H4 (cell line): ENCODE measurements at regions not wholly inside any gene's neighbourhood (a gene's known extent, or its start where the extent isn't known, plus 50 kb on each side); places are given as distances from the start of the nearest gene placed in this dataset.

Experiments
- DNase-seq: peaks from one replicate; pipeline ENCODE4 v3.0.0-alpha.2; 2015; ENCODE audit warnings: low spot score

DNA sequence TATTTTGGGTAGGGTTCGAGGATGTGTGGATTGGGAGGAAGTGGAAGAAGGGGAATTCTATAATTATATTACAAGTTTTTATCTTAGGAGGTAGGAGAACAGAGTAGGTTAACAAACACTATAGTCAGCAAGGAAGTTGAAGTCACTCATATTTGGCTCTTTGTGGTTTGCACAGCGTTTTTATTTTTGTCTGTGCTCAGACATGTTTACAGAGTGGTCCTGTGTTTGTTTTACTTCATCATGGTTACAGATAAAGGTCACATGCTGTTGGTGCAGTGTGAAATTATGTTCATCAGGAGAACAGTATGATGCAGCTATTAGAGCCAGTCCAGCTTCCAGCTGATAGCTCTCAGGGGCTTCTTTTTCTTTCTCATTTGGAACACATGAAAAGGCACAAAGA is 299.9 kb upstream of the SFRP2 start:
- DNase-seq, result peak; percentile 57

DNA sequence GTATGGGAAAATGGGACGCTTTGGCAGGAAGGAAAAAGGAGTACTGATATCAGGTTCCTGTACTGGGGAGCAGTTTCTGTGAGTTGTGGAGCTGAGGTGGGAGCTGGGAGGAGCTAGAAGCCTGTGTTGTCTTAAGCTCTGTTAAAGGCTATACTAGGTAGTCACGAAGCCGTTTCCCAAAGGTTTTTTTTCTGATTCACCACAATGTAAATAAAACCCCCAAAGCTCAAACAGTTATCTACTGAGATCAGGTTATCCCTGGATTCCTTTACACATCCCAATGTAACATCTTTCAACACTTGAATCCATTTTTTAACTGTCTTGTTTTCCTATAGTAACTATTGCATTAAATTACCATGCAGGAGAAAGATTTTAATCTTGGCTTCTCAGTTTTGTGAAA is 297.4 kb upstream of the SFRP2 start:
- DNase-seq, result peak; percentile 14

DNA sequence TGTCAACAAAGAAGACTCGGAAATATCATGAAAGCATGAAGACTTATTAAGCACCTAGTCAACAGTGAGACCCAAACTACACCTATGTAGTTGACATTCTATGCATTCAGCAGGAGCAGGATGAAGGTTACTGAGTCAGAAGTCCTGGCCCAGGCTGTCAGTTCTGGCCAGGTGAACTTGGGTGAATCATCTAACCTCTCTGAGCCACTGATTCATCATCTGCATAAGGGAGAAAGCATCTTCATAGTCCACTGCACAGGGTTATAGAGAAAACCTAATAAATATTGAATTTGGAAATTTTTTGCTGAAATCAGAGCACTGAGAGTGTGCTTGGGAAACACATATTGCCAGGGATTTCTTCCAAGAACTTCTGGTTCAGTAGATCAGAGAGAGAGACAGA is 296.0 kb upstream of the SFRP2 start:
- no peak for DNase-seq

DNA sequence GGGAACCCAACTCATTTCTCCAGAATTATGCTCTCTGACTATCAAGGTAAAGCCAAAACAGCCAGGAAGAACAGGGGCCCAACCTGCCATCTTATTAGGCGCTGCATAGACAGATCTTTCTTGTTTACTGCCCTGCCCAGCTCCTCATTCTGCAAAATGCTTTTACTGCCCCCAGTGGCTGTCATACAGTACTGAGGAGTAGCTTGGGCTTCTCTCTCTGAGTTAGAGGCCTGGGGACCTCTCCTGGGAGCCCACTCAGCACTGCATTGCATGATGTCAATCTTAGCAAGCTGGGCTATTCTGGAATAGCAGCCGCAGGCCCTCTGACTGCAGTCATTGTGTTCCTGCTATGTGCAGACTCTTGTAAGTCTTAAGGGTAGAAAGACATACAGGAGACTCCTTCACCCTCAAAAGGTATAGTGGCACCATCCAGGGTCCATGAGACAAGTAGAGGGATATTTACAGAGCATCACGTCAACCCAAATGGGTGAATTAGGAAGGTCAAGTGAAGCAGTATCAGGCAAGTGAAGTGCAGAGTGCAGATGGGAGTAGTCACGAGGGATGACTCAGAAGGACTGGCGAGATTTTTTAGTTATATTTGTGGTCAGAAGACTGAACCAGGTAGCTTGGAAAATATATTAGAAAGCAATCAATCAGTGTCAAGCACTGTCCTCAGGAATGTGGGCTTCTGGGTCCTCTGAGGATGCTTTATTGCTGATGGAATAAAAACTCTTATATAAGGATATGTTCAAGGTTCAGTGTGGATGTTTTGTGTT is 294.1 kb upstream of the SFRP2 start:
- peak; percentile 25 for DNase-seq

DNA sequence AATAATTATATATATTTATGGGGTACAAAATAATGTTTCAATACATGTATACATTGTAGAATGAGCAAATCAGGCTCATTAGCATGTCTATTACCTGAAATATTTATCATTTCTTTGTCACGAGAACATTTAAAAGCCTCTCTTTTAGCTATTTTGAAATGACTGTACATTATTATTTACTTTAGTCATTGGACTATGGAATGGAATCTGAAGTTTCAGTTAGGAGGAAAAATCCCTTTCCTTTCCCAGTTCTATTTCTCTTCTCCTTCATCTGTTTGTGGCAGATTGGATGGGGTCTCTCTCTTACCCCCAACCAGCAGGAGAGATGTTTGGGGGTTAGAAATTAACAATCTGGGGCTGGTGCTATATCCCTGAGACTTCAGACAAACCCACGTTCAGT is 292.5 kb upstream of the SFRP2 start:
- no peak for DNase-seq

DNA sequence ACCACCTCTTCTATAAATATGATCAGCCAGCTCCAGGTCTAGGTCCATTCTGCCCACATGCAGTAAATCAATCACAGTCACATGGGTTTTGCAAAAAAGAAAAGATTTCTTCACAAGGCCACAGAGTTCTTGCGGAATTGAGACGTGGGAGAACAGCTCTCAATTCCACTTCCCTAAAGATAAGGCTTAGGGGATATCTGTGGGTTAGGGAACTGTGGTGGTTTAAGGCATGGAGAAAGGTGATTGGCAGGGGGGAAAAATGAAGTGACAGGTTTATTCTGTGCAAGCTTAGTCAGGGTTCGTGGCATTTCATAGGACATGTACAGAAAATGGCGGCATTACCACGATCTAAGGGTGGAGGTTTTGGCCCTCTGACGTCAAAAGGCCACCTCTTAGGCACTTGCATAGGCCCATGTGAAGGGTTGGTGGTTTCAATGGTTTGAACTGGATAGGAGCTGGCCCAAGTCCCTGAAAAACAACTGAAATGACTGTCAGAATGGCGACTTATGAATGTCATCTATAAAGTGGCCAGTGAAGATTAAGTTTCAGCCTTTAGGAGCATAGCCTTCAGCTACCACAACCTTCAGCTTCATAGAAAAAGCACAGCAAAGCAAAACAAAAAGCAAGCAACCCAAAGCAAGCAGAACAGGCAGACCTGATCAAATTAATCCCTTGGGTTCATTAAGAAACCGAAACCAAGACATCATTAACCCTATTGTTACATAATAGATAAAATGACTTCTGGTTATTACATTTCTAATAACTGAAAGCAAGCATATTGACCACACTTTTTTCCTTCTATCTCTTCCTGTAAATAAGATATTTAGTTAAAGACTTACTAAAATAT is 289.8 kb upstream of the SFRP2 start:
- no peak for DNase-seq

DNA sequence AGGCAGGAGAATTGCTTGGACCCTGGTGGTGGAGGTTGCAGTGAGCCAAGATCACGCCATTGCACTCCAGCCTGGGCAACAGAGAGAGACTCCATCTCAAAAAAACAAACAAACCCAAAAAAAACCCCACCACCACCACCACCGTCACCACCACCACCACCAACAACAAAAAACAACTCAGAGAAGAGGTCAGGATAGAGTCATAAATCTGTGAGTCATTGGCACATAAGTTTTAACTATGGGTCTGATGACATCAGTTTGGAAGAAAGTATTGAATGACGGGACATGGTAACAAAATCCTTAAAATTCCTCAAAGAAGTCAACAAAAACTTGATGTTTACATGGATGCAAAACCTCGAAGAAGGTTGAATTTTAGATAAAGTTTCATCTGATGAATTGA is 288.0 kb upstream of the SFRP2 start:
- no peak for DNase-seq

DNA sequence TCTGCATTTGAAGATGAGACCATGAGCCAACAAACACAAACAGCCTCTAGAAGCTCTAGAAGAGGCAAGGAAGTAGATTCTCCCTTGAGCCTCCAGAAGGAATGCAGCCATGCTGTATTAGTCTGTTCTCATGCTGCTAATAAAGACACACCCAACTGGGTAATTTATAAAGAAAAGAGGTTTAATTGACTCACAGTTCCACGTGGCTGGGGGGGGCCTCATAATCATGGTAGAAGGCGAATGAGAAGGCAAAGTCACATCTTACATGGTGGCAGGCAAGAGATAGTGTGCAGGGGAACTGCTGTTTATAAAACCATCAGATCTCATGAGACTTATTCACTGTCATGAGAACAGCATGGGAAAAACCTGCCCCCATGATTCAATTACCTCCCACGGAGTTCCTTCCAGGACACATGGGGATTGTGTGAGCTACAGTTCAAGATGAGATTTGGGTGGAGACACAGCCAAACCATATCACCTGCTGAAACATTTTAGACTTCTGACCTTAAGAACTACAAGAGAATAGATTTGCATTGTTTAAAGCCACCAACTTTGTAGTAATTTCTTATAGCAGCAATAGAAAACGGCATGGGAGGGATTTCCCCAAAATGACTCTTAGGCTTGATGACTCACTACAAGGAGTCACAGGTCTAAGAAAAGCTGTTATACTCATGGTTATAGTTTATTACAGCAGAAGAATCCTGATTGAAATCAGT is 284.4 kb upstream of the SFRP2 start:
- peak; percentile 21 for DNase-seq

DNA sequence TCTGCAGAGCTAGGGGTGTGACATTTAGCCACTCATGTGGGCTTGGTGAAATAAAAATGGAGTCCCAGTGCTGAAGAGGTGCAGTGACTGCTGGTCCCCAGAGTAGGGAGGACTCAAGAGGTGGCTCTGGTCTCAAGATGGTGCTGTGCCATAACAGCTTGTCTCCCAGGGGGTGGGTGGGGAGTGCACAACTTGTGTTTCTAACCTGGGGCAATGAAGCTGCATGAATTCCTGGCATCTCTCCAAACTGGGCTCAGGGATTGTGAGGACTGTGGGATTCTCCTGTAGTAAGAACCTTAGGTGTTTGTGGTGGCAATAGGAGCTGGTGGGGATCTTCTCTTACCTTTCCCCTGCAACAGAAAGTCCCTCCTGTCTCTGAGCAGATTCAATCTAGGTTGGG is 278.9 kb upstream of the SFRP2 start:
- DNase-seq, result no peak

DNA sequence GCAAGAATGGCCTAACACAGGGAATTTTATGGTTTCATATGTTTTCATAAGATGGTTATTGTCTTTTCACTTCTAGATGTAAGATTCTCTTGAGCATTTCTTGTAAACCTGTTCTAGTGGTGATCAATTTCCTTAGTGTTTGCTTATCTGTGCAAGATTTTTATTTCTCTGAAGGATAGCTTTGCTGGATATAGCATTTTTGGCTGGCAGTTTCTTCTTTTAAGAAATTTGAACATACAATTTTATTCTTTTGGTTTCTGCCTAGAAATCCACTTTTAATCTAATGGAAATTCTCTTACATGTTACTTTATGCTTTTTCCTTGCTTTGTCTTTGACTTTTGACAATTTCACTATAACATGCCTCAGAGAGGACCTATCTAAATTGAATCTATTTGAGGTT is 276.5 kb upstream of the SFRP2 start:
- no peak for DNase-seq

DNA sequence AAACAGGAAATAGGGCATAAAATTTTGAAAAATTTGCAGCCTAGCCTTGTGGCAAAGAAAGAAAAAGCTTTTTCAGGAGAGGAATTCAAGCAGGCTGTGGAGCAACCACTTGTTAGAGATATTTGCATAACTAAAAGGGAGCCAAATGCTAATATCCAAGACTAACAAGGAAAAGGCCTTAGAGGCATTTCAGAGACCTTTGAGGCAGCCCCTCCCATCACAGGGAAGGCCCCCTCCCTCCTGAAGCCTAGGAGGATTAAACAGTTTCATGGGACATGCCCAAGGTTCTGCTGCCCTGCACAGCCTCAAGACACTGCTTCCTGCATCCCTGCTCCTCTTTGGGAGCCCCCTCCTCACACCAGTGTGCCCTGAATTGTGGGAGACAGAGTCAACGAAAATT is 275.4 kb upstream of the SFRP2 start:
- DNase-seq, result no peak

DNA sequence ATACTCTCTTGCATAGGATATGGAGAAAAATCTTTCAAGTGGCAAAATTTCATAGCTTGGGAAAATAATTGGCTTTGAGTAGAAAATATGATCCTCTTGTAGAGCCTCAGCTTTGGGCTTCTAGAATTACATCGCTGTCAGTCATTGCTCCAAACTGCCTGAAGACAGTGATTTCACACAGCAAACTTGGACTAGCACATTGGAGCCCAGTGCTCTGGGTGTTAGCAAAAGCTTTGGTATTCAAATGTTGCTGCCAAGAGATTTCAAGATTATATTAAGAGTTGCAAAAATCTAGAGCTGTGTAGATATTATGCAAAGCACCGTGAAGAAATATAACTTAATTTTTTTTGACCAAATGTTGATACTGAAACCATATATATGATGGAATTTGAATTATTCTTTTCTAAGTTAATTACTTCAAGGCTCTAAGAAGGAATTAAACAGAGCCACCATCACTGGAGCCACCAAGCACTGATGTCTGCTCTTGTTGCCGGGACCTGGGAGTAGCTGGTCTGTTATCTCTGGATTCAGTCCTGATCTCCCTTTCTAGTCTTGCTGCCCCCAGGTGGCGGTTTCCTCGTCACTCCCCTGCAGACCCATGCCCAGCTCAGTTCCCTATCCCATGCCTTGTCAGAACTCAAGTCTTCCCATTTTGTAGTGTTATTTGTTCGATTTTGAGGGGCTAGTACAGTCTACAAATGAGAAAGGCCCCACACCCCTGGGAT is 260.7 kb upstream of the SFRP2 start:
- no peak for DNase-seq

DNA sequence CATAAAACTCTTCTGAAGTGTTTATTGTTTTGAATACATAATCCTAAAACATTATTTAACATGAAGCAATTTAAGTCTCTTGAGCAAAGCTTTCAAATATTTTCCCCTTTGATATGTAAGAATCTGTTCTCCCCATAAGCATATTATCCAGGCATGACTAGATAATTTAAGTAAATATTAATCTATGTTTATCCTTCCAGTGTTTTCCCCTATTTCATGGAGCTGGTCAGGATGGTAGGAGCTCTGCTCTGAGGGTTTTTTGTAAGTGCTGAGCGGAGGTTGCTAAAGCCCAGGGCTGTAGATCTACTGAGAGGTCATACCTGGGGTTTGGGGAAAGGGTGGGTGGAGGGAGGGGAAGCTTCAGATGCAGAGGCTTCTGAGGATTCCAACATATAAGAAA is 258.9 kb upstream of the SFRP2 start:
- DNase-seq, result no peak

DNA sequence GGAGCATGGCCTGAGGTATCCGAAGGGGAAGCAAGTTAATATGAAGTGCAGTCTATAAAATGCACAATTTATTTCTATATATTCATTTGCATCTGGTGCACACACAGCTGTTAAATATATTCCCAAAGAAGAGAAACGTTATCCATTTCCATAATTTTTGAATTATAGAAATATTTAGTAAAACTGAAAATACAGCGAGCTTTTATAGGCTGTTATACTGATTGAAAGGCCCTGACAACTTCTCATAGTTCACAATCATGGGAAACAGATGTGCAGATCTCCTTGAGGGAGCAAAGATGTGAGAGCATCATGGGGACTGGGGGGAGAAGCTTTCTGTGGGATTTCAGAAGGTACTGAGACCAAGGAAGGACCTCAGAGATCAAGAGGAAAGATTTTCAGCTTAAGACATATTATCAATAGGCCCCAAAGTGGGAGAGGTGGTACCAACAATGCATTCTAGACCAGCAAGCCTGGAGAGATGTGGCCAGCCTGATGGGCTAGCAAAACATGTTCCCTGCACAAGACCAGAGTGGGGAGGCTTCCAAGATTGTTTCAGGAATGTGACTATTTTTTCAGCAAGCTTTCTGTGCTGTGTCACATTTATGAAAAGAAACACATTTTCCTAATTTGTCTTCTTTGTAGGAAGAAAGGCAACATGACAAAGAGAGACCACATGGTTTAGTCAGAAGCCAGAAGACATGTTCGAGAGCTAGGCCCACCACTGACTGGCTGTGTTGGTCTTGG is 256.0 kb upstream of the SFRP2 start:
- DNase-seq, result no peak

DNA sequence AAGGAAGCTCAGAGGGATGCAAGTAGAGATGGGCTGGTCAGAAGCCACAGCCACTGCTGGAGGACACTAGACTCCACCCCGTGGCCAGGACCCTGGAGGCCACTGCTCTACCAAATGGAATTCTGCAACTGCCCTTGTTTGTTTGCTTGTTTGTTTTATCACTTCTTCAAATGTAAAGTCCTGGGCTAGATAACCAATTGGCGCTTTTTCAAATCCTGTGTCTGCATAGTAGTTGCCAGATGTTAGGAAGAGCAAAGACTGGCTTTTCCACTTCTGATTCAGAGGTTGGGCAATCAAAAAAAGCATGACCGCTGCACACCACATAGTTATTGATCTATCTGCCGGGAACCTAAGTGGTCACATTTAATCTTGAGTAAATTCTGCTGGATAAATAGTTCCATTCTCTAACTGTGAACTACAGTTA is 255.2 kb upstream of the SFRP2 start:
- no peak for DNase-seq

DNA sequence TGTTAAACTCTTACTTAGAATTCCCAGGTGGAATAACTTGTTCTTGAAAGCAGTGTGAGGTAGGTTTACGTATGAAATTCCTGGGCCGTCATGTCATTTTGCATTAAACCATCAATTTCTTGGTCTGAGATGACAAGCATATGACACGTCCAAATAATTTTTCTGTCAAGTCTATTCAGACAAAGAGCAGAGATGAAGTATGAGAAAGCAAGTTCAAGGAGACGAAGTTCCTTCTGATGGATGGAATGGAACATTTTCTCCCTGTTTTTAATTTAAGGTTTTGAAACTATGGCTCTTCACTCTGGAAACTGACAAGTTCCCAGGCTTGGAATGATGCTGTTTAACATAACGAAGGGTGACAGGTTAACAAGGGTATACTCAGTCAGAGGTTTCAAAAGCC is 252.8 kb upstream of the SFRP2 start:
- no peak for DNase-seq

DNA sequence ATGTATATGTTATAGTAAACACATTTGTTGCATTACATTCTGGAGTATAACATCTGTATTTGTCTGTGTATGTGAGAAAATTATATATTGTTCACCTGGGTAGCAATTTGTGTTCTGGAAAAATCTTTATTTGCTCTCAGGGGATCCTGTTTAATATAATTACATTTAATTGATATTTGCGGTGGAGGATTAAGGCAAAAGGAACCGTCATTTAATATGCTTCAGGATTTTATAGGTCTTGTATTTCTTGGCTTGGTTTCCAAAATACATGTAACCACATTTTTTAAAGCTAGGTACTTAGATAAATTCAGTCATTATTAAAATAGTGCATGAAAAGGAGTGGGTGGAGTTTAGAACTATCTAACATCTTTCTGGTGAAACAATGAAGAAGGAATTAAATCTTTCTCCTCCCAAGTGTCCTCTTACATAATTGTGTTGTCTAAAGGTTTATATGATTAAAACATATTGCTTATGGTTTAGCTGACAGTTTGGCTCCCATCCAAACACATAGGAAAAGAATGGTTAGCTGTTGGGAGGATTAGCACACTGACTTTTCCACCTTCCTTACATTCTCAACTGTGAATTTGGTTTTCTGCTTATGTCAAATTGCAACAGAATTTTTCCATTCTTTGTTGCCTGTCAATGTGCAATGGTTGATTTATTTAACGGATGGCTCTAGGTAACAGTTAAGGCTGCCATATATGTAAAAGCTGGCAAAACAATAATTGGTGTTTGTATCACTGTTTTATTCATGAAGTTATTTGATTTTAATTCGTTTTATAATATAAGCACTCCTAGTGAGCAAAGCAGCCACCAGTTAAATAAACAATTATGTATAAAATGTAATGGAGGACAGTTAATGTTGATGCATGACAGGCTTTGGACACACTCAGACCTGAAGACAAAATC is 250.8 kb upstream of the SFRP2 start:
- no peak for DNase-seq

DNA sequence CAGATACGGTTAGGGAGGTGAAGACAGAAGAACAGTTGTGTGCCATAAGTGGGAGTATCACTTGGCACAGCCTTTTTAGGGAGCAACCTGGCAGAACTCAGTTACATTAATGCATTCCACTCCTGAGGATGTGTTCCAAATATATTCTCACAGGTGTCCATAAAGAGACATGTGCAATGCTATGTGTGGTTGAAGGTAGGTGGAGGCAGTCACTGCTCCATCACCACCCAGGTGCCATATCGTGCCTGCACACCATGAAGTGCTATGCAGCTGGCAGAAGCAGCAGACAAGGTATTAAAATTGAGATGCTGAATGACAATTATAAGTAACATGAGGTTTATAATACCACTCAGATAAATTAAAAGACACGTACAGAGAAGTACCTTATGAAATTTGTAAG is 248.0 kb upstream of the SFRP2 start:
- no peak for DNase-seq

DNA sequence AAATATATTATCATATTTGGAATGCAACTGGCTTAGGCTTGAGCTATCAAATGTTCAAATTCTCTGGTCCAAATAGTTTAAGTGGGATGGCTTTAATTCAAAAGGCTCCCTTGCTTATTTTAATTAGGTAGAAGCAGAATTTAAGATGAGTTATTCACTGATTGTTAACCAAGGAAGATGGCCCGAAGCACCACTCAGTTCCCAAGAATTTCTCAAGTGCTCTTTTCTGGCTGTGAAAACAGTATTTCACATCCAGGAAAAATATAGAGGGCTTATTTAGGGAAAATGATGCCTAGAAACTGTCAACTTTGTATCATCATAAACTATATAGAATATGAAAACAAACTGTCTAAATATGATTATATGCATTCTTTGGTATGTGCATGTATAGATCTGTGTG is 246.5 kb upstream of the SFRP2 start:
- DNase-seq, result no peak

DNA sequence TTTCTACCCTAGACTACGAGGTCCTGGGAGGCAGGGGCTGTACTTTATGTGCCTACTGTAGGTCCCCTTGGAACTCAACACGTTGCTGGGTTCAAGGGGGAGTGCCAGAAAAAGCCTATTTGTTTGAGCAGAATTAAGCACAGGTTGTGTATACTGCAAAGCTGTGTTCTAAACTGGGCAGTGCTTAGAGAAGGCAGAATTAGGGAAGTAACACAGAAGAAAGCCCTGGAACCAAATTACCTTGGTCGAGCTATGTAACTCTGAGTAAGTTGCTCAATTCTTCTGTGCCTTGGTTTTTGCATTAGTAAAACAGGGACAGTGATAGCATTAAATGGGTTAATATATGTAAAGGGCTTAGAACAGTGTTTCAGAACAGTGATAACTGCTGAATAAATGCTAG is 245.0 kb upstream of the SFRP2 start:
- no peak for DNase-seq
